ENCODE measurements at regions not wholly inside any gene's neighbourhood (a gene's known extent, or its start where the extent isn't known, plus 50 kb on each side); places are given as distances from the start of the nearest gene placed in this dataset.

DNA sequence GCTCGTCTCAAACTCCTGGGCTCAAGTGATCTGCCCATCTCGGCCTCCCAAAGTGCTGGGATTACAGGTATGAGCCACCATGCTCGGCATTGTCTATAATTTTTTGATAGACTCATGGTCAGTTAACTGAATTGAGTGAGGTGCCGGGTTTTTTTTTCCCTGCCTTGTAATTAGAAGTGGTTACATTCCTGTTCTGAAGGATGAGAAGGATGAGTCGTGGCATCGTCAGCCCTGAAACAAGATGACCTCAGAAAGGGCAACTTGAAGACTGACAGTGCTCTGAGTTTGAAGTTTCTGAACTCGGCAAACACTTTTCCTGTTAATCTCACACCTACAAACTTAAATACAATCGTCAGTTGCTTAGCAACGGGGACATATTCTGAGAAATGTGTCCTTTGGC is 158.7 kb upstream of the PDE10A start:
- H3K36me3 ChIP-seq (ENCODE audit: control insufficient read depth in 4 of 4, insufficient read depth in 3 of 4, low read depth in 1 of 4, low read length in 3 of 4), result no peaks in the 10 kb centered on the region
- no peaks in the 10 kb centered on the region for H3K9me3 ChIP-seq (ENCODE audit: control insufficient read depth in 4 of 4, low read length in 3 of 4)
- H3K9ac ChIP-seq (ENCODE audit: low read depth in 1 of 2, low read length in 2 of 2), result no peak overlapping the region
- H3K27me3 ChIP-seq (ENCODE audit: control insufficient read depth in 4 of 4, insufficient read depth in 4 of 4, low read length in 3 of 4), result peaks cover 0 to 2% (median under 1%) of the 10 kb centered on the region in 4 donors
- no peak overlapping the region for H3K4me3 ChIP-seq (ENCODE audit: low read depth in 1 of 3, low read length in 3 of 3)
- H3K27ac ChIP-seq (ENCODE audit: low read depth in 1 of 2, low read length in 2 of 2), result no peak overlapping the region
- no peak for DNase-seq (ENCODE audit: low spot score)
- peaks cover 0 to 5% (median 1%) of the 10 kb centered on the region in 4 donors for H3K4me1 ChIP-seq (ENCODE audit: control insufficient read depth in 4 of 4, insufficient read depth in 4 of 4, low read length in 3 of 4)
- TF ChIP-seq RXRA (IDR thresholded peaks at IDR 0.05) (no peak), FOXA2 (IDR thresholded peaks at IDR 0.05) (no peak), SP1 (IDR thresholded peaks at IDR 0.05) (no peak), HNF4G (IDR thresholded peaks at IDR 0.05) (no peak), RAD21 (IDR thresholded peaks at IDR 0.05) (no peak), EGR1 (IDR thresholded peaks at IDR 0.05; ENCODE audit: low read depth in 2 of 2) (no peak), FOXA1 (IDR thresholded peaks at IDR 0.05) (no peak), GABPA (IDR thresholded peaks at IDR 0.05 in 1 of 2, conservative IDR thresholded peaks at IDR 0.05 in 1 of 2) (no peak)
- TF ChIP-seq, protein P1, sequence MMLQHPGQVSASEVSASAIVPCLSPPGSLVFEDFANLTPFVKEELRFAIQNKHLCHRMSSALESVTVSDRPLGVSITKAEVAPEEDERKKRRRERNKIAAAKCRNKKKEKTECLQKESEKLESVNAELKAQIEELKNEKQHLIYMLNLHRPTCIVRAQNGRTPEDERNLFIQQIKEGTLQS (IDR thresholded peaks at IDR 0.05), result no peak
- TF ChIP-seq, protein P2, sequence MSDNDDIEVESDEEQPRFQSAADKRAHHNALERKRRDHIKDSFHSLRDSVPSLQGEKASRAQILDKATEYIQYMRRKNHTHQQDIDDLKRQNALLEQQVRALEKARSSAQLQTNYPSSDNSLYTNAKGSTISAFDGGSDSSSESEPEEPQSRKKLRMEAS (IDR thresholded peaks at IDR 0.05), result no peak
- WGBS, result 88% methylated on average over 9 of the region's 9 CpGs

DNA sequence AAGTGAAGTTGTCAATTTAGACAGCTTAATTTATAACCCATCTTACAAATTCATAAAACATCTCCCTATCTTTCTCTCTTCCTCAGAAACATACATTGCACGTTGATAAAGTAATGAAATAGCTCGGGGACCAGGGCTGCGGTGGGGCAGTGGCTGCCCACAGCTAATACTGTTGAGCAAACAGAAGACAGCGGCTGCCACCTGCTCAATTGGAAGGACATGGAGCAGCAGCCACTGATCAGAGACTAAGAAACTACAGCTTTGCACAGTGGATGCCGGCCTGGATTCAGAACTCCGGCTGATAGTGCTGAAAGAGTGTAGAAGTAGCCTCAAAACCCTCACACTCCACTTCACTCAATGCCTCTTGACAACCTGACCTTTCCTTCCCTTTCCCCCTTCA is 157.9 kb upstream of the PDE10A start:
- no peak for DNase-seq (ENCODE audit: low spot score)
- H3K36me3 ChIP-seq (ENCODE audit: control insufficient read depth in 4 of 4, insufficient read depth in 3 of 4, low read depth in 1 of 4, low read length in 3 of 4), result no peaks in the 10 kb centered on the region
- WGBS, result 83% methylated on average over 6 of the region's 6 CpGs
- H3K9me3 ChIP-seq (ENCODE audit: control insufficient read depth in 4 of 4, low read length in 3 of 4), result no peaks in the 10 kb centered on the region
- H3K27me3 ChIP-seq (ENCODE audit: control insufficient read depth in 4 of 4, insufficient read depth in 4 of 4, low read length in 3 of 4), result peaks cover 0 to 2% (median under 1%) of the 10 kb centered on the region in 4 donors
- H3K27ac ChIP-seq (ENCODE audit: low read depth in 1 of 2, low read length in 2 of 2), result no peak overlapping the region
- no peak overlapping the region for H3K9ac ChIP-seq (ENCODE audit: low read depth in 1 of 2, low read length in 2 of 2)
- TF ChIP-seq FOXA2 (IDR thresholded peaks at IDR 0.05) (no peak), NR2F2 (IDR thresholded peaks at IDR 0.05) (no peak), EGR1 (IDR thresholded peaks at IDR 0.05; ENCODE audit: low read depth in 2 of 2) (no peak)
- H3K4me3 ChIP-seq (ENCODE audit: low read depth in 1 of 3, low read length in 3 of 3), result no peak overlapping the region
- H3K4me1 ChIP-seq (ENCODE audit: control insufficient read depth in 4 of 4, insufficient read depth in 4 of 4, low read length in 3 of 4), result peaks cover 0 to 5% (median 1%) of the 10 kb centered on the region in 4 donors

DNA sequence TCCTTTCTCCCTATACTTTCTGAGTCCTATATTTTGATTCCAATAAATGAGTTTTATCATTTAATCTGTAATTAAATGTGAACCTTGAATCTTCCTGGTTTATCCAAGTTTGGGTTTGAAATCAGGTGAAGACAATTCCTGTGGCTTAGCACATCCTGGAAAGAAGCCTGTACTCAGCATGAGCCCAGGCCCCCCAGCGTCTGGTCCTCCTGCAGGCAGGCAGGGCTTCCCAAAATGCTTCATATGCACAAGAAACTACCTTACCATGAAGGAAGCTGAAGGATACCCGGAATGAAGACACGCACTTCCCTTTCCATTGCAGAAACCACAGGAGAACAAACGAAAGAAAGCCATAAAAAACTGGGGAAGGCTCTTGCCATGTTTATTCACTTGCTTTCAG is 157.4 kb upstream of the PDE10A start:
- DNase-seq (ENCODE audit: low spot score), result no peak
- Histone ChIP-seq H3K36me3 (ENCODE audit: control insufficient read depth in 4 of 4, insufficient read depth in 3 of 4, low read depth in 1 of 4, low read length in 3 of 4) (no peaks in the 10 kb centered on the region), H3K9me3 (ENCODE audit: control insufficient read depth in 4 of 4, low read length in 3 of 4) (no peaks in the 10 kb centered on the region), H3K27ac (ENCODE audit: low read depth in 1 of 2, low read length in 2 of 2) (no peak overlapping the region), H3K27me3 (ENCODE audit: control insufficient read depth in 4 of 4, insufficient read depth in 4 of 4, low read length in 3 of 4) (peaks cover 0 to 2% (median under 1%) of the 10 kb centered on the region in 4 donors), H3K4me3 (ENCODE audit: low read depth in 1 of 3, low read length in 3 of 3) (no peak overlapping the region), H3K9ac (ENCODE audit: low read depth in 1 of 2, low read length in 2 of 2) (no peak overlapping the region), H3K4me1 (ENCODE audit: control insufficient read depth in 4 of 4, insufficient read depth in 4 of 4, low read length in 3 of 4) (peaks cover 0 to 5% (median 1%) of the 10 kb centered on the region in 4 donors)
- TF ChIP-seq GABPA (IDR thresholded peaks at IDR 0.05 in 1 of 2, conservative IDR thresholded peaks at IDR 0.05 in 1 of 2) (no peak), JUND (IDR thresholded peaks at IDR 0.05) (no peak), NR2F2 (IDR thresholded peaks at IDR 0.05) (no peak), SP1 (IDR thresholded peaks at IDR 0.05) (no peak), TAF1 (conservative IDR thresholded peaks at IDR 0.05) (no peak), EGR1 (IDR thresholded peaks at IDR 0.05; ENCODE audit: low read depth in 2 of 2) (no peak), RXRA (IDR thresholded peaks at IDR 0.05) (no peak), YY1 (IDR thresholded peaks at IDR 0.05) (no peak), FOXA2 (IDR thresholded peaks at IDR 0.05) (no peak), FOXA1 (IDR thresholded peaks at IDR 0.05) (no peak), HNF4A (conservative IDR thresholded peaks at IDR 0.05) (no peak), HNF4G (IDR thresholded peaks at IDR 0.05) (no peak)
- TF ChIP-seq, protein P3, sequence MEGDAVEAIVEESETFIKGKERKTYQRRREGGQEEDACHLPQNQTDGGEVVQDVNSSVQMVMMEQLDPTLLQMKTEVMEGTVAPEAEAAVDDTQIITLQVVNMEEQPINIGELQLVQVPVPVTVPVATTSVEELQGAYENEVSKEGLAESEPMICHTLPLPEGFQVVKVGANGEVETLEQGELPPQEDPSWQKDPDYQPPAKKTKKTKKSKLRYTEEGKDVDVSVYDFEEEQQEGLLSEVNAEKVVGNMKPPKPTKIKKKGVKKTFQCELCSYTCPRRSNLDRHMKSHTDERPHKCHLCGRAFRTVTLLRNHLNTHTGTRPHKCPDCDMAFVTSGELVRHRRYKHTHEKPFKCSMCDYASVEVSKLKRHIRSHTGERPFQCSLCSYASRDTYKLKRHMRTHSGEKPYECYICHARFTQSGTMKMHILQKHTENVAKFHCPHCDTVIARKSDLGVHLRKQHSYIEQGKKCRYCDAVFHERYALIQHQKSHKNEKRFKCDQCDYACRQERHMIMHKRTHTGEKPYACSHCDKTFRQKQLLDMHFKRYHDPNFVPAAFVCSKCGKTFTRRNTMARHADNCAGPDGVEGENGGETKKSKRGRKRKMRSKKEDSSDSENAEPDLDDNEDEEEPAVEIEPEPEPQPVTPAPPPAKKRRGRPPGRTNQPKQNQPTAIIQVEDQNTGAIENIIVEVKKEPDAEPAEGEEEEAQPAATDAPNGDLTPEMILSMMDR (IDR thresholded peaks at IDR 0.05; ENCODE audit: low read depth, low read length, missing input control), result no peak
- TF ChIP-seq, protein P4, sequence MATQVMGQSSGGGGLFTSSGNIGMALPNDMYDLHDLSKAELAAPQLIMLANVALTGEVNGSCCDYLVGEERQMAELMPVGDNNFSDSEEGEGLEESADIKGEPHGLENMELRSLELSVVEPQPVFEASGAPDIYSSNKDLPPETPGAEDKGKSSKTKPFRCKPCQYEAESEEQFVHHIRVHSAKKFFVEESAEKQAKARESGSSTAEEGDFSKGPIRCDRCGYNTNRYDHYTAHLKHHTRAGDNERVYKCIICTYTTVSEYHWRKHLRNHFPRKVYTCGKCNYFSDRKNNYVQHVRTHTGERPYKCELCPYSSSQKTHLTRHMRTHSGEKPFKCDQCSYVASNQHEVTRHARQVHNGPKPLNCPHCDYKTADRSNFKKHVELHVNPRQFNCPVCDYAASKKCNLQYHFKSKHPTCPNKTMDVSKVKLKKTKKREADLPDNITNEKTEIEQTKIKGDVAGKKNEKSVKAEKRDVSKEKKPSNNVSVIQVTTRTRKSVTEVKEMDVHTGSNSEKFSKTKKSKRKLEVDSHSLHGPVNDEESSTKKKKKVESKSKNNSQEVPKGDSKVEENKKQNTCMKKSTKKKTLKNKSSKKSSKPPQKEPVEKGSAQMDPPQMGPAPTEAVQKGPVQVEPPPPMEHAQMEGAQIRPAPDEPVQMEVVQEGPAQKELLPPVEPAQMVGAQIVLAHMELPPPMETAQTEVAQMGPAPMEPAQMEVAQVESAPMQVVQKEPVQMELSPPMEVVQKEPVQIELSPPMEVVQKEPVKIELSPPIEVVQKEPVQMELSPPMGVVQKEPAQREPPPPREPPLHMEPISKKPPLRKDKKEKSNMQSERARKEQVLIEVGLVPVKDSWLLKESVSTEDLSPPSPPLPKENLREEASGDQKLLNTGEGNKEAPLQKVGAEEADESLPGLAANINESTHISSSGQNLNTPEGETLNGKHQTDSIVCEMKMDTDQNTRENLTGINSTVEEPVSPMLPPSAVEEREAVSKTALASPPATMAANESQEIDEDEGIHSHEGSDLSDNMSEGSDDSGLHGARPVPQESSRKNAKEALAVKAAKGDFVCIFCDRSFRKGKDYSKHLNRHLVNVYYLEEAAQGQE (IDR thresholded peaks at IDR 0.05), result no peak
- TF ChIP-seq, protein P5, sequence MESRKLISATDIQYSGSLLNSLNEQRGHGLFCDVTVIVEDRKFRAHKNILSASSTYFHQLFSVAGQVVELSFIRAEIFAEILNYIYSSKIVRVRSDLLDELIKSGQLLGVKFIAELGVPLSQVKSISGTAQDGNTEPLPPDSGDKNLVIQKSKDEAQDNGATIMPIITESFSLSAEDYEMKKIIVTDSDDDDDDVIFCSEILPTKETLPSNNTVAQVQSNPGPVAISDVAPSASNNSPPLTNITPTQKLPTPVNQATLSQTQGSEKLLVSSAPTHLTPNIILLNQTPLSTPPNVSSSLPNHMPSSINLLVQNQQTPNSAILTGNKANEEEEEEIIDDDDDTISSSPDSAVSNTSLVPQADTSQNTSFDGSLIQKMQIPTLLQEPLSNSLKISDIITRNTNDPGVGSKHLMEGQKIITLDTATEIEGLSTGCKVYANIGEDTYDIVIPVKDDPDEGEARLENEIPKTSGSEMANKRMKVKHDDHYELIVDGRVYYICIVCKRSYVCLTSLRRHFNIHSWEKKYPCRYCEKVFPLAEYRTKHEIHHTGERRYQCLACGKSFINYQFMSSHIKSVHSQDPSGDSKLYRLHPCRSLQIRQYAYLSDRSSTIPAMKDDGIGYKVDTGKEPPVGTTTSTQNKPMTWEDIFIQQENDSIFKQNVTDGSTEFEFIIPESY (IDR thresholded peaks at IDR 0.05), result no peak
- TF ChIP-seq, protein P1 (IDR thresholded peaks at IDR 0.05), result no peak
- TF ChIP-seq, protein P2 (IDR thresholded peaks at IDR 0.05), result no peak
- 66% methylated on average over 4 of the region's 4 CpGs for WGBS
